Right atrium auricular region (tissue), 2 donors: ENCODE measurements at regions not wholly inside any gene's neighbourhood (a gene's known extent, or its start where the extent isn't known, plus 50 kb on each side); places are given as distances from the start of the nearest gene placed in this dataset.

Source experiments
- DNase-seq: peaks from one replicate; pipeline ENCODE4 v3.0.0-alpha.2; 2019; ENCODE audit warnings: low spot score
- H3K27ac ChIP-seq, 2 donors: fragments of 200-600 bp; sonication (generic); 1 replicate in 1 of 2; 2 replicates in 1 of 2; pipeline ENCODE4 v1.5.1; 2016 to 2019
- H3K27me3 ChIP-seq, 2 donors: fragments of 200-600 bp; sonication (generic); one replicate each; pipeline versions ENCODE4 v1.5.1 to v1.6.0; 2017 to 2019
- H3K36me3 ChIP-seq: fragments of 200-600 bp; sonication (generic); one replicate; pipeline ENCODE4 v1.5.1; 2016
- H3K4me1 ChIP-seq, 2 donors: fragments of 200-600 bp; sonication (generic); one replicate each; pipeline versions ENCODE4 v1.5.1 to v1.6.0; 2017 to 2019
- H3K4me3 ChIP-seq, 2 donors: fragments of 200-600 bp; sonication (generic); 1 replicate in 1 of 2; 2 replicates in 1 of 2; pipeline ENCODE4 v1.5.1; 2017 to 2019; ENCODE audit warnings: mild to moderate bottlenecking in 1 of 2, moderate library complexity in 1 of 2
- H3K9me3 ChIP-seq, 2 donors: fragments of 200-600 bp; sonication (generic); one replicate each; pipeline ENCODE4 v1.5.1; 2019
- TF ChIP-seq, protein P1 (sequence below), 2 donors: fragments of 200-600 bp; sonication (generic); IDR thresholded peaks; one replicate each; pipeline ENCODE4 v1.5.1; 2019; ENCODE audit warnings: antibody characterized with exemption in 2 of 2

DNA sequence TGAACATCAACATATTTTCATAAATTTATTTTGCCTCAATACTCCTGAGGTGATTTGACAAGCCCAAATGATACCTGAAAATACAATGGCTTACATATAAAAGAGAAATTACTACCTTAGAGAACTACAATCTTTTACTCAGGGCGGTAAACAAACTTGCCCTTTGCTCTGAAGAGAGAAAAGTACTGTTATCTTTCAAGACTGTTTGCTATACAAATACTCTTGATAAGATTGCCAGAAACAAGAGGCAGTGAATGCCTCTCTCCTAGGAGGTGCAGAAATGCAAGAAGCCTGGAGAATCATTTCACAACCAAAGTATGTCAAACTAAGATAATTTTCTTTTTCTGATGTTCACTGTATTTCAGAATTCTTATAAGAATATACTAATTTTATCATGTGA is 160.3 kb downstream of the ALX1 start:
- Histone ChIP-seq H3K27ac (no peak overlapping the region), H3K4me1 (no peaks in the 10 kb centered on the region), H3K9me3 (peaks cover 0 to 4% of the 10 kb centered on the region in 2 donors), H3K36me3 (no peaks in the 10 kb centered on the region), H3K27me3 (no peaks in the 10 kb centered on the region), H3K4me3 (no peak overlapping the region)
- no peak for DNase-seq
- TF ChIP-seq, protein P1, sequence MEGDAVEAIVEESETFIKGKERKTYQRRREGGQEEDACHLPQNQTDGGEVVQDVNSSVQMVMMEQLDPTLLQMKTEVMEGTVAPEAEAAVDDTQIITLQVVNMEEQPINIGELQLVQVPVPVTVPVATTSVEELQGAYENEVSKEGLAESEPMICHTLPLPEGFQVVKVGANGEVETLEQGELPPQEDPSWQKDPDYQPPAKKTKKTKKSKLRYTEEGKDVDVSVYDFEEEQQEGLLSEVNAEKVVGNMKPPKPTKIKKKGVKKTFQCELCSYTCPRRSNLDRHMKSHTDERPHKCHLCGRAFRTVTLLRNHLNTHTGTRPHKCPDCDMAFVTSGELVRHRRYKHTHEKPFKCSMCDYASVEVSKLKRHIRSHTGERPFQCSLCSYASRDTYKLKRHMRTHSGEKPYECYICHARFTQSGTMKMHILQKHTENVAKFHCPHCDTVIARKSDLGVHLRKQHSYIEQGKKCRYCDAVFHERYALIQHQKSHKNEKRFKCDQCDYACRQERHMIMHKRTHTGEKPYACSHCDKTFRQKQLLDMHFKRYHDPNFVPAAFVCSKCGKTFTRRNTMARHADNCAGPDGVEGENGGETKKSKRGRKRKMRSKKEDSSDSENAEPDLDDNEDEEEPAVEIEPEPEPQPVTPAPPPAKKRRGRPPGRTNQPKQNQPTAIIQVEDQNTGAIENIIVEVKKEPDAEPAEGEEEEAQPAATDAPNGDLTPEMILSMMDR (IDR thresholded peaks at IDR 0.05) = no peak

DNA sequence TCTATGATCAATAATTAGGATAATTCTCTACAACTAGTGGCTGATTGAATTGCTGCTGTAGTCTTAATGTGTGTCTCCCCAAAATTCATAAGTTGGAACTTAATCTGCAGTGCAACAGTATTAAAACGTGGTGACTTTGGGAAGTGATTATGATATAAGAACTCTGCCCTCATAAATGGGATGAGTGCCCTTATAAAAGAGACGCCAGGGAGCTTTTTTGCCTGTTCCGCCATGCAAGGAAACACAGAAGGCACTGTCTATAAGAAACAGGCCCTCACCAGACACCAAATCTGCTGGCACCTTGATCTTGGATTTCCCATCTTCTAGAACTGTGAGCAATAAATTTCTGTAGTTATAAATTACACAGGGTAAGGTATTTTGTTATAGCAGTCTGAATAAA is 161.0 kb downstream of the ALX1 start:
- no peaks in the 10 kb centered on the region for H3K36me3 ChIP-seq
- TF ChIP-seq, protein P1 (IDR thresholded peaks at IDR 0.05) = no peak
- DNase-seq = no peak
- no peak overlapping the region for H3K27ac ChIP-seq
- no peaks in the 10 kb centered on the region for H3K4me1 ChIP-seq
- no peak overlapping the region for H3K4me3 ChIP-seq
- H3K27me3 ChIP-seq = no peaks in the 10 kb centered on the region
- peaks cover 0 to 4% of the 10 kb centered on the region in 2 donors for H3K9me3 ChIP-seq

- TF ChIP-seq, protein P1 (IDR thresholded peaks at IDR 0.05) = no peak
- DNase-seq = no peak
Measured at GRCh38 chr12:85441741-85442140, 161.7 kb downstream of the ALX1 start.

GRCh38 chr12:85445060-85445938 is 165.3 kb downstream of the ALX1 start:
- no peak for DNase-seq
- H3K27ac ChIP-seq = no peak overlapping the region
- no peaks in the 10 kb centered on the region for H3K36me3 ChIP-seq

More at GRCh38 chr12:85441741-85442140, 161.7 kb downstream of the ALX1 start:
- Histone ChIP-seq H3K9me3 (peaks cover 0 to 4% of the 10 kb centered on the region in 2 donors), H3K4me3 (no peak overlapping the region), H3K4me1 (no peaks in the 10 kb centered on the region), H3K27ac (no peak overlapping the region), H3K27me3 (no peaks in the 10 kb centered on the region), H3K36me3 (no peaks in the 10 kb centered on the region)

DNA sequence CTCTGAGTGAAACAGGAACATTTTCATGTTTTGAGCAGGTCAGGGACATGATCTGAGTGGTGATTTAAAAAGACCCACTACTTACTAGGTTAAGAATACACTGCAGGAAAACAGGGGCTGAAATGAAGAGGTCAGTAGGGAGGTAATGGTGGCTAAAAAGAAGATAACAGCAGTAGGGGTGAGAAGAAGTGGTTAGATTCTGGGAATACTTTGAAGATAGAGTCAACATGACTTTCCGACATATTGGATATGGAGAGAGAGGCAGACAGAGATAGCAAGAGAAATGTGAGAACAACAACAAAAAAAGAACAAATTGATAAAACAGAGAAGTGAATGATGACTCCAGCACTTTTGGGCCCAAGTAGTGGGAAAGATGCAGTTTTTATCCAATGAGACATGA is 168.0 kb downstream of the ALX1 start:
- TF ChIP-seq, protein P1 (IDR thresholded peaks at IDR 0.05) = no peak
- H3K27ac ChIP-seq = no peak overlapping the region
- no peak for DNase-seq

More at GRCh38 chr12:85445060-85445938, 165.3 kb downstream of the ALX1 start:
- Histone ChIP-seq H3K9me3 (no peaks in the 10 kb centered on the region), H3K4me3 (no peak overlapping the region), H3K4me1 (no peaks in the 10 kb centered on the region), H3K27me3 (no peaks in the 10 kb centered on the region)
- TF ChIP-seq, protein P1 (IDR thresholded peaks at IDR 0.05) = no peak

More for the DNA sequence above, 168.0 kb downstream of the ALX1 start:
- H3K4me3 ChIP-seq = no peak overlapping the region
- no peaks in the 10 kb centered on the region for H3K4me1 ChIP-seq
- H3K9me3 ChIP-seq = no peaks in the 10 kb centered on the region
- no peaks in the 10 kb centered on the region for H3K36me3 ChIP-seq
- H3K27me3 ChIP-seq = no peaks in the 10 kb centered on the region
